Cardiac muscle cell (in vitro differentiated cells and primary cell): ENCODE measurements at regions not wholly inside any gene's neighbourhood (a gene's known extent, or its start where the extent isn't known, plus 50 kb on each side); places are given as distances from the start of the nearest gene placed in this dataset.

ENCODE experiments used
- DNase-seq, 2 donors: peaks; one replicate each; pipeline versions ENCODE4 v3.0.0 to v3.0.0-alpha.2; 2010 to 2017; ENCODE audit warnings: low read depth in 1 of 2, low spot score in 1 of 2
- H3K27ac ChIP-seq: fragments of 200-600 bp; sonication (generic); 2 replicates; pipeline ENCODE4 v1.5.1; 2016
- H3K27me3 ChIP-seq: fragments of 200-600 bp; sonication (generic); 2 replicates; pipeline ENCODE4 v1.6.0; 2016; ENCODE audit warnings: control low read depth
- H3K36me3 ChIP-seq: fragments of 200-600 bp; sonication (generic); 2 replicates; pipeline ENCODE4 v1.5.1; 2016; ENCODE audit warnings: control low read depth
- H3K4me1 ChIP-seq: fragments of 200-600 bp; sonication (generic); 2 replicates; pipeline ENCODE4 v1.8.1; 2017; ENCODE audit warnings: low read depth, mild to moderate bottlenecking, mixed run types
- H3K4me3 ChIP-seq: fragments of 200-600 bp; sonication (generic); 2 replicates; pipeline ENCODE4 v1.5.1; 2016; ENCODE audit warnings: mild to moderate bottlenecking
- H3K9me3 ChIP-seq: fragments of 200-600 bp; sonication (generic); 2 replicates; pipeline ENCODE4 v1.5.1; 2017; ENCODE audit warnings: low read depth, mild to moderate bottlenecking, control low read depth
- TF ChIP-seq, protein P1 (sequence below): IDR thresholded peaks from 2 replicates; pipeline ENCODE4 v1.5.1; 2012; ENCODE audit warnings: low read depth, mild to moderate bottlenecking, low read length

DNA sequence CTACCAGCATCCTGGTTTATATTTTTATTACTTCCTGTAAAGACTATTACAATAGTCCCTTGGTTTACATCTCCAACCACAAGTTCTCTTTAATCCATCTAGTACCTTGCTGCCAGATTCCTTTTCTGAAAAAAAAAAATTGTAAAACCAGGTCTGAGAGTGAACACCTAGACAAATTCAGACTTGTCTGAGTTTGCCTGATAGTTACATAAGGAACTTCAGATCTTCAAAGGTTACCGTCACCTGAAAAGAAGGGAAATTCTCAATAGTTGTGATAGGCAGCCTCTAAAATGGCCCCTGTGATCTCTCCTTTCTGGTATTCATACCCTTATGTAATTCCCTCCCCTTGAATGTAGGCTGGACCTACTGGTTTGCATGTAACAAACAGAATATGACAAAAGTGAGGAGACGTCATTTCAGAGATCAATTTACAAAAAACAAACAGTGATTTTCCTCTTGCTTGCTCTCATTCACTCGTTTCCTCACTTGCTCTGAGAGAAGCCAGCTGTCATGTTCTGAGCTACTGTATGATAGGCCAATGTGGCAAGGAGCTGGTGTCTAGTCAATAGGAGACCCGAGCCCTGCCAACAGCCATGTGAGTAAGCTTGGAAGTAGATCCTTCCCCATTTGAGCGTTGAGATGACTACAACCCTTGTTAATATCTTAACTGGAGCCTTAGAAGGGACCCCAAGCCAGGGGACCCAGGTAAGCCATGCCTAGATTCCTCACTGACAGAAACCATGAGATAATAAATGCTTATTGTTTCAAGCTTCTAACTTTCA lies 110.9 kb upstream of the LSM8 start:
- no peaks in the 10 kb centered on the region for H3K36me3 ChIP-seq
- no peak overlapping the region for H3K27ac ChIP-seq
- no peak overlapping the region for H3K4me3 ChIP-seq
- no peaks in the 10 kb centered on the region for H3K27me3 ChIP-seq
- no peak for DNase-seq
- peaks cover 1% of the 10 kb centered on the region for H3K9me3 ChIP-seq
- TF ChIP-seq, protein P1, sequence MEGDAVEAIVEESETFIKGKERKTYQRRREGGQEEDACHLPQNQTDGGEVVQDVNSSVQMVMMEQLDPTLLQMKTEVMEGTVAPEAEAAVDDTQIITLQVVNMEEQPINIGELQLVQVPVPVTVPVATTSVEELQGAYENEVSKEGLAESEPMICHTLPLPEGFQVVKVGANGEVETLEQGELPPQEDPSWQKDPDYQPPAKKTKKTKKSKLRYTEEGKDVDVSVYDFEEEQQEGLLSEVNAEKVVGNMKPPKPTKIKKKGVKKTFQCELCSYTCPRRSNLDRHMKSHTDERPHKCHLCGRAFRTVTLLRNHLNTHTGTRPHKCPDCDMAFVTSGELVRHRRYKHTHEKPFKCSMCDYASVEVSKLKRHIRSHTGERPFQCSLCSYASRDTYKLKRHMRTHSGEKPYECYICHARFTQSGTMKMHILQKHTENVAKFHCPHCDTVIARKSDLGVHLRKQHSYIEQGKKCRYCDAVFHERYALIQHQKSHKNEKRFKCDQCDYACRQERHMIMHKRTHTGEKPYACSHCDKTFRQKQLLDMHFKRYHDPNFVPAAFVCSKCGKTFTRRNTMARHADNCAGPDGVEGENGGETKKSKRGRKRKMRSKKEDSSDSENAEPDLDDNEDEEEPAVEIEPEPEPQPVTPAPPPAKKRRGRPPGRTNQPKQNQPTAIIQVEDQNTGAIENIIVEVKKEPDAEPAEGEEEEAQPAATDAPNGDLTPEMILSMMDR: no peak
- no peaks in the 10 kb centered on the region for H3K4me1 ChIP-seq

DNA sequence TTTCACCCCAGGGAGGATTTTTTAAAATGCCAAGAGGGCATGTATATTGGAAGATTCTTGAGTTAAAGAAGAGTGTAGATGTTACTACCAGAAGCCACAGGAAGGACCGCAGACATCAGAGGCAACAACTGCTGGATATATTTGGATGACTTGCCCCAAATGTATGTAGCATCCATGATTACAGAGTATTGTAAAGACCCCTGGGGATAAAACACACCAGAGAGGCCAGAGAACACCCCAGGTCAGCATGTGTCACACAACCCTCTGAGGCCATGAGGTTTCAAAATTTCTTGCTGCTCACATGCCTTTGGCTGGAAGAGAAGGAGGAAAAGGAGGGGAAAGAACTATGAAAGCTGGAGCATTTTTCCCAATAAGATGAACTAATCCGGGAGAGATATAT lies 108.0 kb upstream of the LSM8 start:
- TF ChIP-seq, protein P1: no peak
- Histone ChIP-seq H3K27me3 (no peaks in the 10 kb centered on the region), H3K36me3 (no peaks in the 10 kb centered on the region), H3K27ac (no peak overlapping the region), H3K4me1 (no peaks in the 10 kb centered on the region), H3K4me3 (no peak overlapping the region), H3K9me3 (no peaks in the 10 kb centered on the region)
- no peak for DNase-seq

DNA sequence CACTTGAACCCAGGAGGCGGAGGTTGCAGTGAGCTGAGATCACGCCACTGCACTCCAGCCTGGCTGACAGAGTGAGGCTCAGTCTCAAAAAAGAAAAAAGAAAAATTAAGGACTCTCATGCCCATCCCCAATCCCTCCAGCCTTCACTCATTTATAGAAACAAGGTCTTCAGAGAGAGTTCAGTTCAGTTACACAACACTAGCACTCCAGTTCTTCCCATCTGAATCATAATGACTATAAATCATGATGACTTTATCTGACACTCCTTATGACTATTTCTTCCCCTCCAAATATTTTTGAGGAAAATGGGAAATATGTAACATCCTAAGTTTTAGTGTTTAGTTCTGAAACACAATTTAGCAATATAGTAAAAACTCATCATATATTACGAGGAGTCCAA lies 107.4 kb upstream of the LSM8 start:
- no peaks in the 10 kb centered on the region for H3K27me3 ChIP-seq
- H3K4me1 ChIP-seq: no peaks in the 10 kb centered on the region

DNA sequence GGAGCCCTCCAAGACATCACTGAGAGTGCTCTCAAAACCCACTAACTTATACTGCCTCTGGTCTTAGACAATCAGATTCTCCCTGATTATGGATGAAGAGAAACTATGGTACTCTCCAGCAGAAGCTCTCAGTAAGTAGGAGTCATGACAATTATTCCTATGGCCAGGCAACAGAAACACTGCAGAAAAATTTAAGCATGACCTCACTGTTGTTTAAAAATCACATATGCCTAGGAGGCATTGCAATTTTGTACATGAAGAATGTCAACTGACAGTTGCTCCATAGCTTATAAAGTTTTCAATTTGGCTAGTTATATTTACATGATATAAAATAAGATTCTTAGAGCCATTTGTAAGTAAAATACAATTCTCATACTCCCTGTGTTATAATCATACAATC lies 105.9 kb upstream of the LSM8 start:
- Histone ChIP-seq H3K9me3 (no peaks in the 10 kb centered on the region), H3K4me3 (no peak overlapping the region), H3K4me1 (no peaks in the 10 kb centered on the region), H3K27me3 (no peaks in the 10 kb centered on the region), H3K36me3 (no peaks in the 10 kb centered on the region), H3K27ac (no peak overlapping the region)
- DNase-seq: no peak
- TF ChIP-seq, protein P1: no peak

More for the DNA sequence above, 107.4 kb upstream of the LSM8 start:
- Histone ChIP-seq H3K36me3 (no peaks in the 10 kb centered on the region), H3K27ac (no peak overlapping the region), H3K4me3 (no peak overlapping the region), H3K9me3 (no peaks in the 10 kb centered on the region)
- DNase-seq: no peak
- TF ChIP-seq, protein P1: no peak

DNA sequence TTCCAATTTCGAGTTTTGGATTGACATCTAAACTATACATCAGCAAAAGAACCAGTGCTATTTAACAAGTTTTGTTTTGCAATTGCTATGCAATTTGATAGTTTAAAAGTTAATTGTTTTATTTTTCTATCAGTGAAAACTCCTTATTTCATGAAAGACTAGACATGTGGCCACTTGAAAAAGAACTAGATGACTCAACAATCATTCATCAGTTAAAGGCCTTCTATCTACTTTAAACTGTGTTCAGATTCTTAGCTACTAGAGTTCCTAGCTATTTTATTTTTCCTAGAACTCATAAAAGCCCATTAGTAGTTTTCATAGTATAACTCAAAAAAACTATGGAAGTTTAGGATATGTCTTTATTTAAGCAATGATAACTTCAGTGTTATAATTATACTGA lies 104.6 kb upstream of the LSM8 start:
- TF ChIP-seq, protein P1: no peak
- H3K36me3 ChIP-seq: no peaks in the 10 kb centered on the region
- no peak overlapping the region for H3K27ac ChIP-seq
- H3K4me1 ChIP-seq: no peaks in the 10 kb centered on the region
- H3K4me3 ChIP-seq: no peak overlapping the region
- no peaks in the 10 kb centered on the region for H3K27me3 ChIP-seq
- DNase-seq: no peak
- H3K9me3 ChIP-seq: no peaks in the 10 kb centered on the region

DNA sequence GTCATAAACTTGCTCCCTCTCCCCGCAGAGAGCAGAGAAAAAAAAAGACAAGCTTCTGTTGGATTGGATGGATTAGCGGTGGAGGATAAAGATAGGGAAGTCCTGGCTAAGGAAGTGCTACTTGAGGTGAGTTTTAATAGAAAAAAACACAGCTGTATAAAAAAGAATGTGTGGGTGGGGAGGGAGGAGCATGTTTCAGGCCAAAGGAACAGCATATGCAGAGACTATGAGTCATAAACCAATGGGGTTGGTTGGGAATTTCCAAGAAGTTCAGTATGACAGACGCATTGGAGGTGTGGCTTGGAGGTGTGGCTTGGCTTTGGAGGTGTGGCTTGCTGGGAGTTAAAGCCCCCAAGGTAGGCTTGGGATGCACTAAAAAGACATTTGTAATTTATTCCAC lies 103.0 kb upstream of the LSM8 start:
- no peaks in the 10 kb centered on the region for H3K9me3 ChIP-seq
- no peaks in the 10 kb centered on the region for H3K36me3 ChIP-seq
- H3K4me3 ChIP-seq: no peak overlapping the region
- no peak overlapping the region for H3K27ac ChIP-seq
- peak in 1 of 2 donors; percentile 20 for DNase-seq
- H3K27me3 ChIP-seq: no peaks in the 10 kb centered on the region
- TF ChIP-seq, protein P1: no peak
- no peaks in the 10 kb centered on the region for H3K4me1 ChIP-seq
